Fibroblast of the aortic adventitia (primary cell): ENCODE measurements at regions not wholly inside any gene's neighbourhood (a gene's known extent, or its start where the extent isn't known, plus 50 kb on each side); places are given as distances from the start of the nearest gene placed in this dataset.

Experiments
- DNase-seq: peaks from one replicate; pipeline ENCODE4 v3.0.0-alpha.2; 2010; ENCODE audit warnings: low read depth
- H3K4me3 ChIP-seq: 2 replicates; pipeline ENCODE4 v1.5.1; 2011; ENCODE audit warnings: low read depth, mild to moderate bottlenecking, control low read depth, low read length, moderate library complexity
- TF ChIP-seq, protein P1 (sequence below): IDR thresholded peaks from 2 replicates; pipeline ENCODE4 v1.5.1; 2011; ENCODE audit warnings: mild to moderate bottlenecking, low read length, control low read depth, inconsistent platforms; ENCODE audit not compliant: insufficient read depth

- no peak overlapping the region for H3K4me3 ChIP-seq
- TF ChIP-seq, protein P1, sequence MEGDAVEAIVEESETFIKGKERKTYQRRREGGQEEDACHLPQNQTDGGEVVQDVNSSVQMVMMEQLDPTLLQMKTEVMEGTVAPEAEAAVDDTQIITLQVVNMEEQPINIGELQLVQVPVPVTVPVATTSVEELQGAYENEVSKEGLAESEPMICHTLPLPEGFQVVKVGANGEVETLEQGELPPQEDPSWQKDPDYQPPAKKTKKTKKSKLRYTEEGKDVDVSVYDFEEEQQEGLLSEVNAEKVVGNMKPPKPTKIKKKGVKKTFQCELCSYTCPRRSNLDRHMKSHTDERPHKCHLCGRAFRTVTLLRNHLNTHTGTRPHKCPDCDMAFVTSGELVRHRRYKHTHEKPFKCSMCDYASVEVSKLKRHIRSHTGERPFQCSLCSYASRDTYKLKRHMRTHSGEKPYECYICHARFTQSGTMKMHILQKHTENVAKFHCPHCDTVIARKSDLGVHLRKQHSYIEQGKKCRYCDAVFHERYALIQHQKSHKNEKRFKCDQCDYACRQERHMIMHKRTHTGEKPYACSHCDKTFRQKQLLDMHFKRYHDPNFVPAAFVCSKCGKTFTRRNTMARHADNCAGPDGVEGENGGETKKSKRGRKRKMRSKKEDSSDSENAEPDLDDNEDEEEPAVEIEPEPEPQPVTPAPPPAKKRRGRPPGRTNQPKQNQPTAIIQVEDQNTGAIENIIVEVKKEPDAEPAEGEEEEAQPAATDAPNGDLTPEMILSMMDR: no peak
- peak; percentile 61 for DNase-seq
Measured at GRCh38 chr2:118697781-118698180, 149.7 kb downstream of the EN1 start.

DNA sequence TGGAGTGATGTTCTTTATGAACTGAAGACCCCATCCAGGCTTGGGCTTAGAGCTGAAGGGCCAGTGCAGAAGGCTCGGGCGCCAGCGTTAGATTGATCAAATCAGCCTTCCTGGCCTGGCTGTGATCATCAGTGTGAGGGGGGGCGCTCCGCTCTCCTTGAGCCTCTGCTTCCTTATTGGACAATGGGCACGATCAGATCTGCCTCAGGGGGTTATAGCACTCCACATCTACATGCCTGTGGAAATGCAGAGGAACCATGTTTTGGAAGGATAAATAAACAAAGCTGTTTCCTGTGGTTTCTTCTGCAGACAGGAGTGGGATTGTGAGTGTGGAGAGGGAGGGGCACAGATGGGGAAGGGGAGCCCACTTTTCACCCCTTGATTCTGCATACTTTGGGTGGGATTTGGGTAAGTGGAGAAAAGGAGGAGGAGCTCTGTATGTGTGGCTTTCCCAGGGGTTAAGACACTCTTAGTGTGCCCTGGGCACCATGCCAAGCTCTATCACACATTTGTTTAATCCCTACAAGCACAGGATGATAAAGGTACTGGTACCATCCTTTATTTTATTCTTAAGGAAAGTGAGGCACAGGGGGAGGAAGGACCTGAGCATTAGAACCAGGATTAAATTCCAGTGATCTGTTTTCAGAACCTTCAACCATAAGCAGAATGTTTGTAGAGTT, 150.5 kb downstream of the EN1 start:
- peak; percentile 26 for DNase-seq
- H3K4me3 ChIP-seq: no peak overlapping the region
- TF ChIP-seq, protein P1: no peak

DNA sequence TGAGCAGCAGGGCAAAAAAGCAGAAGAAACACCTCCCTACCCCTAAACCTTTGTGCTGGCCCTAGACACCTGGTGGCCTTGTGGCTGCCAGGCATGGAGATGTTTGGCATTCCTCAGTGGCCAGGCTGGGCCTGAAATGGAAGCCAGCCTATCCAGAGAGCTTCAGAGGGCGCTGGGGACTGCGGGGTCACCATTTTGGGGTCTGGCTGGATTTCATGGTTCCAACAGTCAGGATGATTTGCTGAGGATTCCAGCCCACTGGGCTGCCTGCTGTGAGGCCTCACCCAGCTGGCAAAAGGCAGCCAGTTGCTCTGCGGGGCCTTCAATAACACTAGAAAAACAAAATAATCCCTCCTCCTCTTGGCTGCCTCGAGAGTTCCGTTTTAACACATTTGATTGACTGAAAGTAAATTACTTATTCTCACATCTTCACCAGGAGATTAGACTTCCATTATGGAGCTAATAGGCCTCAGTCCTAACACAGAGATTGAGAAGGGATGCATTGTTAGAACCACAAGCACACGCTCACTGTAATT, 154.1 kb downstream of the EN1 start:
- DNase-seq: no peak
- H3K4me3 ChIP-seq: no peak overlapping the region
- TF ChIP-seq, protein P1: no peak

DNA sequence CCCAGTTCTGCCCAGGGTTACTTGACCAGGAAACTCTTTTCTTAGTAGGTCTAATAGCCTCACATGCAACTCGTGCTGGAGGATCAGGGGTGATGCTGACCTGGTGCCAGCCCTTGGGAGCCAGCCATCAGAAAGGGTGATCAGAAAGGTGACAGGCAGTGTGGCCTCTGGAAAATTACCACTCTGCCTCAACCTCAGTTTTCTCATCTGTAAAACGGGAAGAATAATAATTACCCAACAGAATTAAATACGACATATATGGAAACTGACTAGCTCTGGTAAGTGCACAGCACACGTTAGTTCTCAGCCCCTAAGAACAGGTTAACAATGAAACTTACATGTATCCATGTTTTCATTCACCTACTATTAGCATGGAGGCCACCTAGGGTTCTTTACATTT, 157.6 kb downstream of the EN1 start:
- no peak for DNase-seq
- TF ChIP-seq, protein P1: no peak
- H3K4me3 ChIP-seq: no peak overlapping the region

GRCh38 chr2:118689456-118689855, 158.0 kb downstream of the EN1 start:
- TF ChIP-seq, protein P1: no peak
- no peak overlapping the region for H3K4me3 ChIP-seq
- no peak for DNase-seq

DNA sequence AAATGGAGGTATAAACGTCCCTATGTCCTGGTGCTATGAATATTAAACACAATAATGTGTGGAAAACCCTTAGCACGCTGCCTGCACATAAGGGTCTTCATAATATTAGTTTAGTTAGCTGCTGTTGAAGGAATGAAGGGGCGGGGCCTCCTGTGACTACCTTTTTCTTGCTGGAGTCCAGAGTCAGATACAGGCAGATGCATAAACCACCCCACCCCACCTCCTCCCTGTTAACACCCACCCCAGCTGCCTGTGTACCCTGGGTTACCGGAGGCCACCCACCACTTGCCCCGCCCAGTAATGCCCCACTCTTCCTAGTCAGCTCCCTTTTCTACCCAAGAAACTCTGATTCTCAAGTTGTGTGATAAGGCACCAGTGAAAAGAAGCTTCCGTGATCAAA, 158.4 kb downstream of the EN1 start:
- no peak for DNase-seq
- H3K4me3 ChIP-seq: no peak overlapping the region
- TF ChIP-seq, protein P1: no peak

GRCh38 chr2:118687698-118688097, 159.8 kb downstream of the EN1 start:
- TF ChIP-seq, protein P1: no peak
- peak; percentile 68 for DNase-seq
- no peak overlapping the region for H3K4me3 ChIP-seq
